ENCODE measurements at regions not wholly inside any gene's neighbourhood (a gene's known extent, or its start where the extent isn't known, plus 50 kb on each side); places are given as distances from the start of the nearest gene placed in this dataset.

DNA sequence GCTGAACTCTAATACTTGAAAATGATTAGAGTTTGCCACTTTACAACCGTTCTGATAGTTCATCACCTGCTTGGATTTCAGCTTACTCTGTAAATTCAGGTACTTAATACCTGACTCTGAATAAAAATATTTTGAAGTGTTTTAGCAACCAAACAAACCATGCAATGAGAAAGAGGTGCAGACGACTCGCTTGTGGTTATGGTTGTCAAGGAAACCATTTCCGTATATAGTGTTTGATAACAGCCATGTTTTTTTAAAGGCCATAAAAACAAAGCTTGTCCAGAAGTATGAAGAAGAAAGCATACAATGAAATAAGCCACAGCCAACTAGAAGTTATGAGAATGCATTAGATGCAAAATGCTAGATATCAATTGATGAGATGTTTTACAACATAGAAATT, 167.2 kb upstream of the HMCN1 start:
- H3K27ac Mint-ChIP-seq (ENCODE audit: unreplicated experiment): peak overlapping the region; percentile 85
- no peak for DNase-seq (ENCODE audit: low spot score)
- H3K27me3 Mint-ChIP-seq (ENCODE audit: low read depth): no peaks in the 10 kb centered on the region
- H3K9me3 Mint-ChIP-seq (ENCODE audit: low read depth): peaks cover 3% of the 10 kb centered on the region
- H3K36me3 Mint-ChIP-seq (ENCODE audit: low read depth): no peaks in the 10 kb centered on the region
- no peak overlapping the region for H3K4me3 Mint-ChIP-seq (ENCODE audit: unreplicated experiment)
- peaks cover 83% of the 10 kb centered on the region for H3K4me1 Mint-ChIP-seq (ENCODE audit: low read depth)
- TF ChIP-seq, protein P1, sequence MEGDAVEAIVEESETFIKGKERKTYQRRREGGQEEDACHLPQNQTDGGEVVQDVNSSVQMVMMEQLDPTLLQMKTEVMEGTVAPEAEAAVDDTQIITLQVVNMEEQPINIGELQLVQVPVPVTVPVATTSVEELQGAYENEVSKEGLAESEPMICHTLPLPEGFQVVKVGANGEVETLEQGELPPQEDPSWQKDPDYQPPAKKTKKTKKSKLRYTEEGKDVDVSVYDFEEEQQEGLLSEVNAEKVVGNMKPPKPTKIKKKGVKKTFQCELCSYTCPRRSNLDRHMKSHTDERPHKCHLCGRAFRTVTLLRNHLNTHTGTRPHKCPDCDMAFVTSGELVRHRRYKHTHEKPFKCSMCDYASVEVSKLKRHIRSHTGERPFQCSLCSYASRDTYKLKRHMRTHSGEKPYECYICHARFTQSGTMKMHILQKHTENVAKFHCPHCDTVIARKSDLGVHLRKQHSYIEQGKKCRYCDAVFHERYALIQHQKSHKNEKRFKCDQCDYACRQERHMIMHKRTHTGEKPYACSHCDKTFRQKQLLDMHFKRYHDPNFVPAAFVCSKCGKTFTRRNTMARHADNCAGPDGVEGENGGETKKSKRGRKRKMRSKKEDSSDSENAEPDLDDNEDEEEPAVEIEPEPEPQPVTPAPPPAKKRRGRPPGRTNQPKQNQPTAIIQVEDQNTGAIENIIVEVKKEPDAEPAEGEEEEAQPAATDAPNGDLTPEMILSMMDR (IDR thresholded peaks at IDR 0.05): no peak

DNA sequence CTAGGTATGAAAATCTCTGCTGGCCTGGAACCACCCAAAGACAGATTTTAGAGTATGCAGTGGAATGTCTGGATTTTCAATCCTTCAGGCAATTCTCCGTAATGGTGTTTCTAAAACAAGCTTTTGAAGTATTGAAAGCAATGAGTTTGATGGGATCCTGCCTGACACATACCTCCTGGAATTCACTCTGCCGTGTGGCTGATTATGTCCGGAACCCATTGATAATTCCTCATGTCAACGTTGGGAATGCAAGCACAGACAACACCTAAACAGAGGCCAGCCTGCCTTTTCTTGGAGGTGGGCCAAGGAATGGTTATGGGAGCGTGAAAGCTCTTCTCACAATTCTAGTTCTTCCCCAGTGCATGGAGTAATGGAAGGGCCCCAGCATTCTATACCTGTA, 168.9 kb upstream of the HMCN1 start:
- Mint-ChIP-seq H3K27ac (ENCODE audit: unreplicated experiment) (peak overlapping the region; percentile 79), H3K4me1 (ENCODE audit: low read depth) (peaks cover 77% of the 10 kb centered on the region), H3K4me3 (ENCODE audit: unreplicated experiment) (no peak overlapping the region), H3K27me3 (ENCODE audit: low read depth) (no peaks in the 10 kb centered on the region), H3K9me3 (ENCODE audit: low read depth) (peaks cover 3% of the 10 kb centered on the region), H3K36me3 (ENCODE audit: low read depth) (no peaks in the 10 kb centered on the region)
- DNase-seq (ENCODE audit: low spot score): no peak
- TF ChIP-seq, protein P1 (IDR thresholded peaks at IDR 0.05): no peak

DNA sequence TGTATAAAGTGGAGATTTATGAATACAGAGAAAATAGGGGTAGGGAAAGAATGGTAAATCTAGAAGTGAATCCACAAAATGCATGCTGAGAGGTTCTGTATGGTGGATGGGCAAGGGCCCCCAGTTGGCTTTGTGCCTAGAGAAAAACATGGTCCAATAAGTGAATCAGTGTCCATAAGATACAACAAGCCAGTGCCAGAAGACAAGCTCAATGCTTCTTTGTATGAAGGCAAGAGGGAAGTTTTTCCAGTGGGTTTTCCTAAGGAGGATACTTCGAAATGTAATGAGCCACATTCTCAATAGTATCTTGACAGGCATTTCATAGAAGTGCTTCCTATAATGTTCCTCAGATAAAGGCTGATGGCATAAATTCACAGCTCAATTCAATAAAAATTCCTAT, 169.4 kb upstream of the HMCN1 start:
- Mint-ChIP-seq H3K36me3 (ENCODE audit: low read depth) (no peaks in the 10 kb centered on the region), H3K4me3 (ENCODE audit: unreplicated experiment) (no peak overlapping the region), H3K27ac (ENCODE audit: unreplicated experiment) (peak overlapping the region; percentile 79), H3K27me3 (ENCODE audit: low read depth) (no peaks in the 10 kb centered on the region), H3K9me3 (ENCODE audit: low read depth) (peaks cover 3% of the 10 kb centered on the region), H3K4me1 (ENCODE audit: low read depth) (peaks cover 77% of the 10 kb centered on the region)
- no peak for DNase-seq (ENCODE audit: low spot score)
- TF ChIP-seq, protein P1 (IDR thresholded peaks at IDR 0.05): no peak

DNA sequence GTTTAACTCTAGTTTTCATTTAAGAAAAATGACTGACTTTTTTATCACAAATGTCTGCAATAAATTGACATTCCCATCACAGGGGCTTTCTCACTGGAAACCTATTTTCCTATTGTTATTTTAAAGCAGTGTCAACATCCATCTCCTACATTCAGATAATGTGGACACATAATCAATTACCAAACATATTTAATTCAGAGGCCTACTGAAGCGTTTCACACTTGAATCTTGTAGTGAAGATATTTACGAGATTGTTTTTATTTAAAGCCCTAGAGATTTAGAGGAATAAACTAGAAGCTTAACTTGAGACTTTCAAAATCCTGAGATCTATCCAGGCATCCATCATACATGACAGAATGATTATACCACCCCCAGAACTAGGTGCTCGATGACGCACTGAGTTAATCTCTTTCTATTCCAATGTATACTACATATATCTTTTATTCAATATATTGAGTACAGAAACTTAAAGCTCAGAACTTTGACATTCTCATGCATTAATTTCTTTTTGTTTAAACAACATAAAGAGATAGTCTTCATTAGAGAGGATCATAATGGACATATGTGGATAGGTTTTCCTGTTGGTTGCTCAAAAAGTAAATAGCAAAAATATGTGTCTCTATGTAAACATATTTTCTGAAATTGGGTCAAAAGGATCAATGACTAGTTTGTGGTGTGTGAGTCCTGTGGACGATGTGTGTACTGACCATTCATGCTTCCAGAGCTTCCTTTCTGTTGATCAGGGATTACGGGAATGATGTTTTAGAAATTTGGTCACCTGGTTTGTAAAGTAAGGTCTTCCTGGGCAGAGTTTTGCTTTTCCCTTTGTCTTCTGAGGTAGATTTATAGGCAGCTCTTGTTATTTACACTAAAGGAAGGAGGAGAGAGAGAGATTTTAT, 171.5 kb upstream of the HMCN1 start:
- H3K9me3 Mint-ChIP-seq (ENCODE audit: low read depth): no peaks in the 10 kb centered on the region
- no peaks in the 10 kb centered on the region for H3K36me3 Mint-ChIP-seq (ENCODE audit: low read depth)
- DNase-seq (ENCODE audit: low spot score): no peak
- H3K4me3 Mint-ChIP-seq (ENCODE audit: unreplicated experiment): no peak overlapping the region
- H3K27ac Mint-ChIP-seq (ENCODE audit: unreplicated experiment): peak overlapping the region; percentile 58
- peaks cover 67% of the 10 kb centered on the region for H3K4me1 Mint-ChIP-seq (ENCODE audit: low read depth)
- TF ChIP-seq, protein P1 (IDR thresholded peaks at IDR 0.05): no peak
- no peaks in the 10 kb centered on the region for H3K27me3 Mint-ChIP-seq (ENCODE audit: low read depth)

DNA sequence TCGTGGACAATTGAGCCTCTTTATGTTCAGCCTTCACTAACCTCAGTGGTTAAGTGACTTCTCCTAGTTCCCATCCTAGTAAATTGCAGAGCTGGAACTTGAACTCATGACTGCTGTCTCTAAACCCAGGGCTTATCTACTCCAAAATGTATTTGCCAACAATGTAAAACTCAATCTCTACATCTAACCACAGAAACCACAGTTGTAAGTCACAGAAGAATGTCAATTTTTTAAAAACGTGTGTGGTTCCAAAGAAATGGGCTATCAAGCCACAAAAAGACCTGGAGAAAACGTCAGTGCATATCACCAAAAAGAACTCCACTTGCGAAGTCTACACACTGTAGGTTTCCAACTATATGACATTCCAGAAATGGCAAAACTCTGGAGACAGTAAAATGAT, 172.6 kb upstream of the HMCN1 start:
- DNase-seq (ENCODE audit: low spot score): no peak
- peaks cover 1% of the 10 kb centered on the region for H3K36me3 Mint-ChIP-seq (ENCODE audit: low read depth)
- peaks cover 62% of the 10 kb centered on the region for H3K4me1 Mint-ChIP-seq (ENCODE audit: low read depth)
- H3K4me3 Mint-ChIP-seq (ENCODE audit: unreplicated experiment): no peak overlapping the region
- H3K9me3 Mint-ChIP-seq (ENCODE audit: low read depth): peaks cover 5% of the 10 kb centered on the region
- no peaks in the 10 kb centered on the region for H3K27me3 Mint-ChIP-seq (ENCODE audit: low read depth)
- no peak overlapping the region for H3K27ac Mint-ChIP-seq (ENCODE audit: unreplicated experiment)
- TF ChIP-seq, protein P1 (IDR thresholded peaks at IDR 0.05): no peak
